ENCODE measurements at regions not wholly inside any gene's neighbourhood (a gene's known extent, or its start where the extent isn't known, plus 50 kb on each side); places are given as distances from the start of the nearest gene placed in this dataset.
A peak's percentile ranks its signal among the peaks of the same experiment; 100 is the strongest.

GRCh38 chr14:75333606-75334548 lies 55.2 kb downstream of the FOS start:
- DNase-seq, result no peak

- DNase-seq, result no peak
These were observed 56.0 kb downstream of the FOS start for GRCh38 chr14:75334549-75335051.

- no peak for DNase-seq
These were observed 56.9 kb downstream of the FOS start for GRCh38 chr14:75335571-75335970.

GRCh38 chr14:75338398-75338797 lies 59.8 kb downstream of the FOS start:
- no peak for DNase-seq

GRCh38 chr14:75339059-75339458 lies 60.4 kb downstream of the FOS start:
- peak; percentile 78 for DNase-seq

- peak; percentile 30 for DNase-seq
These were observed 62.3 kb downstream of the FOS start for GRCh38 chr14:75340921-75341320.

GRCh38 chr14:75341620-75342019 lies 63.0 kb downstream of the FOS start:
- no peak for DNase-seq

GRCh38 chr14:75342762-75343599 lies 64.4 kb downstream of the FOS start:
- no peak for DNase-seq

GRCh38 chr14:75343911-75344310 lies 65.3 kb downstream of the FOS start:
- DNase-seq, result peak; percentile 86

- DNase-seq, result peak; percentile 48
These were observed 65.8 kb downstream of the FOS start for GRCh38 chr14:75344411-75344810.

GRCh38 chr14:75350505-75351060 lies 72.0 kb downstream of the FOS start:
- no peak for DNase-seq

GRCh38 chr14:75359098-75359497 lies 68.7 kb upstream of the JDP2 start:
- no peak for DNase-seq

GRCh38 chr14:75361041-75361440 lies 66.8 kb upstream of the JDP2 start:
- DNase-seq, result no peak

GRCh38 chr14:75361751-75362433 lies 65.9 kb upstream of the JDP2 start:
- no peak for DNase-seq

GRCh38 chr14:75363130-75363529 lies 64.7 kb upstream of the JDP2 start:
- no peak for DNase-seq

GRCh38 chr14:75363570-75364227 lies 64.1 kb upstream of the JDP2 start:
- no peak for DNase-seq

- DNase-seq, result no peak
These were observed 62.7 kb upstream of the JDP2 start for GRCh38 chr14:75365116-75365515.

- no peak for DNase-seq
These were observed 60.9 kb upstream of the JDP2 start for GRCh38 chr14:75366963-75367362.

- DNase-seq, result no peak
These were observed 59.5 kb upstream of the JDP2 start for GRCh38 chr14:75368333-75368732.

- DNase-seq, result no peak
These were observed 58.3 kb upstream of the JDP2 start for GRCh38 chr14:75369506-75369905.

GRCh38 chr14:75370416-75371205 lies 57.2 kb upstream of the JDP2 start:
- DNase-seq, result no peak
